GM12874 (cell line): ENCODE measurements at regions not wholly inside any gene's neighbourhood (a gene's known extent, or its start where the extent isn't known, plus 50 kb on each side); places are given as distances from the start of the nearest gene placed in this dataset.

Source experiments
- CTCF ChIP-seq: IDR thresholded peaks from 2 replicates; pipeline ENCODE4 v1.5.1; 2011; ENCODE audit warnings: low read depth, mild to moderate bottlenecking, control low read depth, low read length, moderate library complexity; ENCODE audit not compliant: insufficient read depth

- TF ChIP-seq CTCF: no peak
These were observed 796.3 kb upstream of the MAP3K7 start for GRCh38 chr6:91383207-91383606.

GRCh38 chr6:91376686-91377085, 789.8 kb upstream of the MAP3K7 start:
- no peak for TF ChIP-seq CTCF

GRCh38 chr6:91366781-91367180, 779.9 kb upstream of the MAP3K7 start:
- TF ChIP-seq CTCF: no peak

- TF ChIP-seq CTCF: no peak
These were observed 772.1 kb upstream of the MAP3K7 start for GRCh38 chr6:91358986-91359385.

- TF ChIP-seq CTCF: no peak
These were observed 766.0 kb upstream of the MAP3K7 start for GRCh38 chr6:91352878-91353277.

GRCh38 chr6:91352321-91352720, 765.4 kb upstream of the MAP3K7 start:
- TF ChIP-seq CTCF: no peak

- no peak for TF ChIP-seq CTCF
These were observed 763.5 kb upstream of the MAP3K7 start for GRCh38 chr6:91350146-91350908.
